ENCODE measurements at regions not wholly inside any gene's neighbourhood (a gene's known extent, or its start where the extent isn't known, plus 50 kb on each side); places are given as distances from the start of the nearest gene placed in this dataset.

DNA sequence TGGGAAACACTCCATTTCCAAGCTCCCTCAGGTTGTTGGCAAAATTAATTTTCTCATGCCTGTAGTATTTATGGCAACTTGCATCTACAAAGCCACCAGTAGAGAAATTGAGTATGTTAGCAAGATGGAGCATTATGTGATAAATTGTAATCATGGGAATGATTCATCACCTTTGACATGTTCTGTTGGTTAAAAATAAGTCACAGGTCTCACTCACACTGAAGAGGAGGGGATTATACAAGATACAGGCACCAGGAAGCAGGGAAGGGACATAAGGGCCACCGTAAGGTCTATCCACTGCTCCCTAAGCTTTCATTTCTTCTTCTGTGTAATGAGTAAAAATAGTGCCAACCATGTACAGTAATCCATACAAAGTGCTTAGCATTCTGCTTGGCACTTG is 313.0 kb downstream of the GBA3 start:
- no peak for DNase-seq

DNA sequence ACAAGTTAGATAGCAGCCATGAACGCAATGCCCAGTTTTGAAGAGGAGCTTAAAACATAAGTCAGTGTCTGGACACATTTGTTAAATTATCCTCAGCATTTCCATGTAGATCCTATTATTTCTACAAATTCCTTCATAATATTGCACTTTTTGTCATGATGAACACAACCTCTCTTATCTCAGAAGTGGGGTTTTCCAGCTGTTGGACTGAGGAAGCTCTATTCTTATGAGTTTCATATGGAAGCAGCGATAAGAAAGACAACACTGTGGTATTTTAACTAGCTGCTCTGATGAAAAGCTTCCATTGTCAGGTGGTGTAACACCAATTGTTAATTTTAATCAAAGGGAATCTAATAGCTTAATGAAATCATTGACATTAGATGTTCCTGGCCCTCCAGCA is 308.7 kb downstream of the GBA3 start:
- DNase-seq, result no peak

DNA sequence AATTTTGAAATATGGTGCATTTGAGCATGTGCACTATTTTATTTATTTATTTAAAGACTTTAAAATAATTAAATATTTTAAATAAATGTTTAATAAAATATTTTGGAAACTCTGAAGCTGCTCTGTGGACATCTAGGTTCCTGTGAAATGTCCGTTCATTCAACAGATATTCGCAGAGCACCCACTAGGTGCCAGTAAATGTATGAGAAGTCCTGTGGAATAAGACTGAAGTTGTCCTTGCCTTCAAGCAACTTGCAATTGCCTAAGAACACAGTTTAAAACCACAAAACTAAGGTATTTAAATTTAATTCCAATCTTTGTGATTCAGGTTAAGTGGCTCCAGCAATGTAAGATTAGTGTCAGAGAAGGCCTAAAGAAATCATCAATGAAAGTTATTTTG is 306.7 kb downstream of the GBA3 start:
- no peak for DNase-seq

DNA sequence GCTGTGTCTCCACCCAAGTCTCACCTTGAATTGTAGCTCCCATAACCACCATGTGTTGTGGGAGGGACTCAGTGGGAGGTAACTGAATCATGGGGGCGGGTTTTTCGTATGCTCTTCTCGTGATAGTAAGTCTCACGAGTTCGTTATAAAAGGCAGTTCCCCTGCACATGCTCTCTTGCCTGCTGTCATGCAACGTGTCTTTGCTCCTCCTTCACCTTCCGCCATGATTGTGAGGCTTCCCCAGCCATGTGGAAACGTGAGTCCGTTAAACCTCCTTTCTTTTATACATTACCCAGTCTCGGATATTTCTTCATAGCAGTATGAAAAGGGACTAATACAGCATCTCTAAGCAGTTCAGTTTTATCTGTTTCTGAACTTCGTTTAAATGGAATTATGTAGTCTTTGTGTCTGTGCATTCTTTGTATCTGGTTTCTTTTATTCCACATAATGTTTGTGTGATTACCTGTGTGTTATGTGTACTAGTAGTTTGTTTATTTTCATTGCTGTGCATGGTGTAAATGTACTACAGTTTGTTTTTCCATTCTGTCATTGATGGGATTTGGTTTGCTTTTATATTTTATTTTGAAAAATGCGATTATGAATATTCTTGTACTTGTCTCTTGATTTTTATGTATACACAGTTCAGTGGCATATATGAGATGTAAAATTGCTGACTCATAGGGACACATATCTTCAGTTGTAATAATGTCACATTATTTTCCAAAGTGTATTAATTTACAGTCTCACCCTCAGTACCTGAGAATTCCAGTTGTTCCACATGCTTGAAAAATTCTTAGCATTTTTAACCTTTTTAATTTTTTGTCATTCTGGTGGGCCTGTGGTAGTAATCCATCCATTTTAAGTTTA is 304.9 kb downstream of the GBA3 start:
- no peak for DNase-seq

DNA sequence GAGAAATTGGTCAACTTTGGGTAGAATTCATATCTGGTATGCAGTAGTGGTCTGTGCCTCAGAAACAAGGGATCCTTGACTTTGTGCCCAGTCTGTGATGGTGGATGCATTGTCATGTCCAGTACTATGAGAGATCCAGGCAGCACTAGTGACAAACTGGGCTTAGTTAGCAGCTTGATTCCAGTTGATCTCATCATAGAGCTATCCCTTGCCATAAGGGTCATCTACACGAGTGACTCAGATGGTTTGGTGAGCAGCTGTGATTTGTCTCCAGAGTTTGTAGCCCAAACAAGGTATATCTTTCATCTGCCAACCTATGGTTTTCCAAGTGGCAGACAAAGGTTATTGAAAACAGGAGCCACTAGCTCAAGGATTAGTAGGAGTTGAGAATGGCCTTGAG is 298.8 kb downstream of the GBA3 start:
- no peak for DNase-seq

DNA sequence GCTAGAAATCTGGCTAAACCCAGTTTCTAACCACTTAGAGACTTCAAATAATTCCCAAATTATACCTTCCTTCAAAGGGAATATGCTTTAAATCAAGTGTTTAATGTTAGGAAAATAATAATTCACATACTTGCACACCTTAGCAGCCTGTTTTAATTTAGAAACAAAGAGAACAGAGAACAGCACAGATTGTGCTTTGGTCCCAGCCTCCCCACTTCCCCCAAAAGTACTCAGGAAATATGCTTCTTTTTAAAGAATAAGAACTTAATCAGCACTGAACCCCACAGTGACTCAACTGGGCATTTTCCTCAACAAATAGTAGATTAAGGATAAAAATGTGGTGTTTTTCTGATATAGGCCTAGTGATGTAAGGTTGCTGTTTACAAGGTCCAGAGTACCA is 295.8 kb downstream of the GBA3 start:
- no peak for DNase-seq

DNA sequence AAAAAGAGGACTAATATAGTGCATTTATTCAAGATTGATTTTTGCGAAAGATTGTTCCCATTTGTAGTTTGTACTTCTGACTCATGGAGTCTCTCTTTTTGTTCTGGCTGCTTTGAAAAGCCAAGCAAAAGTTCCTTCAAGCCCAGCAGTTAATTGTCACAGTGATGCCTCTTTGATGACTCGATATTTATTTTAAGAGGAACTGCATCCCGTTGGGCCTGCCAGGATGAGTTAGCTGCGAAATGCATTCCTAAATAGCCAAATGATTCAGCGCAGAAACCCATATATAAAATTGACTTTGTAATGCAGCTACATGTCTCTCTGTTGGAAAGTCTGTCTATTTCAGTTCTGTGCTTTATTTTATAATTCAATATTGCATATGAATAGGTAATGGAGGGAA is 295.1 kb downstream of the GBA3 start:
- no peak for DNase-seq

DNA sequence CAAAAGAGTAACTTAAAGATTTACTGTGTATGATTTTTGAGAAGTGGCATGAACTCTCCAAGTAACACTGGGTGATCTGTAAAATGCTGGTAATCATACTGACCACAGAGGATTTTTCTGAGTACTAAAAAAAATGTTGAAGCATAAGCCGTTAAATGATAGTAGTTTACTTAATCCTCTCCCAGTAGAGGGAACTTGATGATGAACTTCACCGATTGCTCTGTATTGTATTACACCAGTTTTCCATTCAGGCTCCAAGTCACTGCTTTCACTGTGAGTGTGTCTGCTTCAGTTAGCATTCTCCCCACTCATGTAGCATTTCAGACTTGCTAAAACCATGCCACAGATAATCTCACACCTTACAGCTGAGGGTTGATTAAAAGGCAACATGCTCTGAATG is 294.1 kb downstream of the GBA3 start:
- no peak for DNase-seq

DNA sequence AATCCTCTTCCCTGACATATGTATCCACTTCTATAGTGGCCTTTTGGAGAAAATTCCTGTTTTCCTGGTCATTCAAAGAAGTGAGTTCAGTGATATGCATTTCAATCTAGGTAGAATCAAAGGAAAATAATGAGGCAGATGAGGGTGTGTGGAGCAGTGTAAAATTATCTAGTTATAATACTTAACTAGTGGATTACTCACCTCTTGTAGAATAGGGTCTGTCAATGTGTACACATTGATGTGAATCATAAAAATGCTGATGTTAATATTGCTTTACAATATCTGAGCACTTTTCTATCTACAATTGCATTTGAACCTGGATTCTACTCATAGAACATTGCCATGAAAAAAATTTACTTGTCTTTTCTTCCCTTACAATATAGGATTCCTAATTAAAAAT is 293.5 kb downstream of the GBA3 start:
- no peak for DNase-seq

DNA sequence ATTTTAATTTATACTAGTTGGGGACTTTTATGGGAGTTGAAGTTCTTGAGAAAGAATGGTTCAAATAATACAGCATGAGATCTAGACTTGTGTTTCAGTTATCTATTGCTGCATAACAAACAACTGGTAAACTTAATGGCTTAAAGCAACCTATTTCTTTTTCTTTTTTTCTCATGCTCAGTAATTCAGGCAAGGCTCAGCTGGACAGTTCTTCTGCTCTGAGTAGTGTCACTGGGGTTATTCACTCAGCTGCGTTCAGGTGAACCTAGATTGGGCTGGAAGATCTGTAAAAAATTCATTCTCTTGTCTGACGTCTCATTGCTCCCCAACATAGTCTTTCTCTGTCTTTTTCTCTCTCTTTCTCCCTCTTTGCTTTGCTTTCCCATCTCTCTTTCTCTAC is 291.7 kb downstream of the GBA3 start:
- DNase-seq, result no peak

DNA sequence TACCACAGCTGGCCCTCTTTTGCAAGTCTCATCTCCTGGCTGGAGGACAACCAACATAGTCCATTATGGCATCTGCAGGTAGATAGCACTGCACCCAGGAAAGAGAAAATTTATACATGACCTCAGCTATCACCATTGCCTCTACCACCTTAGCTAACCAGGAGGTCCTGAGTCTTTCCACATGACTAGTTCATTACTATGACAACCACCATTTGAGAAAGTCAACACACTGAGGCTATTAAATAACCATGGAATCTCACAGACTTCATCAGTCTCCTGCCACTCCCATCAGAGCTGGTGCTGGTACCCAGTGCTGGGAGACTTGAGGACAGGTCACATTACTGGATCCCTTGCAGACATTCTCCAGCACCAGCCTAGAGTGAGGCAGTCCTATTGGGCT is 285.9 kb downstream of the GBA3 start:
- DNase-seq, result no peak

DNA sequence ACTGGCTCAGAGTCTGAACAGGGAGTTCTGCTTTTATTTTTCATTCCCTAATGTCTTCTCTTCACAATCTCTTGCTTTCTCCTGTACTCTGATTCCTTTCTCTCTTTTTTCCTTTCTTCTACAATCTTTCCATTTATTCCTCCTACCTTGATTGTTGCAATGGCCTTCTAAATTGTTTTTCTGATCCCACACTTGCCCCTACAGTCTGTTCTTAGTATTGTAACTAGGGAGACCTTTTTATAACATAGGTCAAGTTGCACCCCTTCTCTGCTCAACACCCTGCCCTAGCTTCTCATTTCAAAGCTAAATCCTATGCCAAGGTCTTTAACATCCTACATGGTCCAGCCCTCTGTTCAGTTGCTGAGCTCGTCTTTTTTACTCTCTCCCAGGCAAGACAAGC is 277.9 kb downstream of the GBA3 start:
- DNase-seq, result no peak

DNA sequence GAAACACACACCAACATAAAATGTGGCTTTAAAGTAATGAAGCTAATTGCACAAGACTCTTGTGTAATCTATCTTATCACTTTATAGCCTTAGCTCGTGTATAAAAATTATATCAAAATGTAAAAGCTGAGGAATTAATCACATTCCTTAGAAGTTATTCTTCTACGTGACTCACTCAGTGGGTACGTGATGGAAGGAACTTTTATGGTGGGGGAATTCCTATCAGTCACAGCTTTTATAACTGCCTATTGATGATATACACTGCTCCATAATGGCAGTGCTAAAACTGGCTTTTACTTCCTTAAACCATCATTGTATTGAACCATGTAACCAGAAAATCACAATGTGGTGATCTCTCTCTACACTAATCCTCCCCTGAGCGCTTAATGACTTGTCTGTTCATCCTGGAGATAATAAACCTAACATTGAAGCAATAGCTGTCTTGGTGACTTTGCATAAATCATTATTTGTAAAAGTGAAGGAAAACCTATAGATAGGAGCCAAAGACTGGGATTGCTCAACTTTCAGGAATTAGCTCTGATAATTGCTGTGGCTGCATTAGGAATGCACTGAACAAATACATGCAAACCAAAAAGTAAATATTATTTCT is 276.7 kb downstream of the GBA3 start:
- no peak for DNase-seq

DNA sequence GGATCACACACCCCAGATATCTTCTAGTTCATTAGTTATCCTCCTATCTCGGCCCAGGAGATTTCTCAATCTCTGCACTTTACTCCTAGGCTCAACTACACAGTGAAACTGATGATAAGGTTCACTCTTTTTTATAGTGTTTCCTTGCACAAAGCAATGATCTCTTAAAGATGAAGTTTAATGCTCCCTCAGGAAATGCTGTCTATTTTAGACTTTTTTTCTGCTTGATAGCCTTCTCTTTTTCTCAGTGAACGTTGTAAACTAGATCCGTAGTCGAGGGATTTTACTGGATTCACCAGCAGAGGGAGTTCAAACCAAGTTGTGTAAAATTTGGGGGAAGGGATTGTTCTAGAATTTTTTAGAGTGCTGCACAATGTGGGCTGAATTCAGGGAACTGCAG is 269.6 kb downstream of the GBA3 start:
- no peak for DNase-seq

DNA sequence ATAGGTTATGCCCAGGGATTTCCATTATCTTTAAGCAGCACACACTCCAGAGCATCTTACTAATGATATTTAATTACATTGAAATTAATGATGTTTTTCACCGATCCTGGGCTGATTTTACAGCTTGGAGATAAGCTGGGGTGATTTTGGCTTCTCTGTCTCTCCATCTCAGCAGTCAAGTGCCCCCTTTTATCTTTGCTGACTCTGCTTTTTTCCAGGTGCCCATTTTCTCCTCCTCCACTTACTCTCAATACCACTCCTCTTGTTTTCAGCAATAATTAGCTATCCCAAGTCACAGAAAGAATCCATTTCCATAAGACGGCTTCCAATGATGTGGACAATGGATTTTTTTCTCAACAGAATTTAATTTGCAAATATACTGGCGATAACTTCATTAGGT is 266.7 kb downstream of the GBA3 start:
- DNase-seq, result no peak

DNA sequence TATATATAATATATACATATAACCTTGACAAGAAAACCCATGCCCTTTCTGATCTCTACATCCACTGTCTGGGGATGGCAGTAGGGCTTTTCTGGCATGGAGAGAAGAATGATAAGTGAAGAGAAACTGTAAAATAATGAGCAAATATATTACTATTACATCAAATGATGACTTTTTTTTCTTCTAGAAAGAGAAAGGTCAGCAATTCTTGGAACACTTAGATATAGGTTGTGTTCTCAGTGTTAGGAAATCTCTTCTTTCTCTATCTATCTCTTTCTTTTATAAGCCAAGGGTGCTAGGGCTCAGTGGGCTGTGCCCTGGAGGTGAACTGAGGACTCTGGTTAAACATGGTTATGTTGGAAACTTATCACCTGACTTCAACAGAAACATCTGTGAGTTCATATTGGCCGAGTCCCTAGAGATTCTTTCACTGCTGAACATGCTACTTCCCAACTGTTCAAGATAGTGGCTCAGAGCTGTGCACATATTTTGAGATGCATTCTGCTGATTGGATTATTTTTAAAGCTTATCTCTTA is 265.1 kb downstream of the GBA3 start:
- DNase-seq, result no peak

DNA sequence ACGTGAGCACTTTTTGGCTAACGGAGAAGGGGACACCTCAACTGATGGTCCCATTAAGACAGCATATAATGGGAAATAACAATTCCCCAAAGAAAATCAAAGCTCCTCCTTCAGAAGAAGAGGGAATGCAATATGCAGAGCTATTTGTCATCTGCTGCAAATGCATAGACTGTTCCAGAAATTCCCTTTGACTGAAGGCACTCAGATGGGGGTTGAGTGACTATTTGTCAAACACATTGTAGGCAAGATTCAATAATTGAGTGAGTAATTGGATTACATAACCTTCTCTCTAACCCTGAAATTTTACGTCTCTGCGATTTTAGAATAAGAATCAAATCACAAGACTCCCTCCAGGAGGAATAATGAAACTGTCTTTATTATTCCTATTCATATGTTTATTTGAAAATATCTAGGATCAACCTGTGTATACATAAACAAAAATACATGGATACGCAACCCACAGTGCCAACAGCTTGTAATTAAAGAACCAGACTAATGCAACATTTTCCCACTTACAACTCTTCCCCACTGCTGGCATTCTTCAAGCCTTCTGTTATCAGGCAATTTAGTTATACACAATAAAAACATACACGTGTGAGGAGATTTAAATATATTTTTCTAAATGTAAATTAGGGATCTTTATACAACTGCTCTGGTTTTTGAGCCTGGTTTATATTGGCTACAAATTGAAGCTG is 256.6 kb downstream of the GBA3 start:
- no peak for DNase-seq

DNA sequence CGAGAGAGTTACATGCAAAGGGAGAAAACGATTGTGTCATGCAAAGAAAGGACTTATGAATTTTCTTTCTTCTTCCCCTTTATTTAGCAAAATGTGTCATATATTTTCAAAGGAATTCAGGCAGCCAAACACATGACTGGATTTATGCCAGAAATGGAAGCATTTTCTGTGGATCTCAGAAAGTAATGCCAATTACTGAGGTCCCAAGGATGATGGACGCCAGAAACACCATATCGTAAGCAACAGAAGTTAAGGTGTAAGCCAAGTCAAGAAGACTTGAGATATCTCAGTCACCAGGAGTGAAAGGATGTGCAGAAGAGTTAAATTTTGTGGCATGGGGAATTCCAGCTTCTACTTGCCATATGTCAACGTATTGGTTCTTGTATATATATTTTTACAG is 255.1 kb downstream of the GBA3 start:
- DNase-seq, result no peak

DNA sequence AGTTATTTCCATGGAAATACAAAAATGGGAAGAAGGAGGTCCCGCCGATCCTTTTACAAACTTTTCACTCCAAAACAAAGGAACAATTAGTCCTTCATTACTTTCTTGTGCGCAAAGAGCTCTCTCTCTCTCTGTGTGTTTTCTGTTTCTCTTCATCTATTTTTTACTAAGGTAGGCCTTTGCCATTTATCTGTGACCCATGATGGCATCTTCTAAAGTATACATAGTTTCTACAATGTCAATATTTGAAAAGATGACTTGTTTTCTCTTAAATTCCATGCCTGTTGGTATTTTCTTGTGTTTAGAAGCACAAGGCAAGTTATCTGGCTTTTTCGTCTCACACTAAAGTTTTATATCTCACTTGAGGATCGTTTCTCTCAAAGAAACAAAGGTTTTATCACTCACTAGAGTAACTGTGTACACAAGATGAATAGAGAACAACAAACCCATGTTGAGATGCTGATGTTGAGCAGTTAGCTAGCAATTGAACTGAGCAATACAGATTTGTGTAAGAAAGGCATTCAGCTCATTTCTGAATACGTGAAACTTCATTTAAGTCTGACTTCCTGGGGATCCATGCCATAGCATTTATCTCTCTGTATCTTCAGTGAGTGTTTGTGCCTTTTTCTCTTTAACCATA is 250.3 kb downstream of the GBA3 start:
- no peak for DNase-seq

DNA sequence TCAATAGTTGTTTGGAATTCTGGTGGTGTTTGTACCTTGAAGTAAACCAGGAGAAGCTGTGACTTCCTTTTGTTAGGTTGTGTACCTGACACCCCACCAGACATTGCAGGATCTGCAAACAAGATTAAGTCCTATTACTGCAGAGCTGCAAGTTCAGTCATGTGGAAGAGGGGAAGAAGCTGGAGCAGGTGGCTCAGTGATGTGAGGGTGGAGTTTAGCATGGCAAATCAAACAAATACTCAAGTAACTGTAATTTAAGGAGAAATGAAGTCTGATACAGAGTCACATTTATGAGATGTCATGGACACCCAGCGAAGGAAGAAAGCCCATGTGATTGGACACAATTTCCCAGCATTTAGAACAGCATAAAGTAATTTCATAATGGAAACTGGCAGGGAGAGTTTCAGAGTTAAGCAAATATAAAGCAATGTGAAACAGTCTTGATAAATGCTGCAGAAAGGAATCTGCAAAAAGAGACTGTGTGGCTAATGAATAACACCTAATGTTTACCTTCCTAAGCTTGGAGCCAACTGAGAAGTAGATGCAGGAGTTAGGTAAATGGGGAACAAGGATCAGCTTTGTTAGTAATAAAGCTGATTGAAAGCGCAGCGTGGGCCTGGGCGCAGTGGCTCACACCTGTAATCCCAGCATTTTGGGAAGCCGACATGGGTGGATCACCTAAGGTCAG is 249.1 kb downstream of the GBA3 start:
- DNase-seq, result no peak

DNA sequence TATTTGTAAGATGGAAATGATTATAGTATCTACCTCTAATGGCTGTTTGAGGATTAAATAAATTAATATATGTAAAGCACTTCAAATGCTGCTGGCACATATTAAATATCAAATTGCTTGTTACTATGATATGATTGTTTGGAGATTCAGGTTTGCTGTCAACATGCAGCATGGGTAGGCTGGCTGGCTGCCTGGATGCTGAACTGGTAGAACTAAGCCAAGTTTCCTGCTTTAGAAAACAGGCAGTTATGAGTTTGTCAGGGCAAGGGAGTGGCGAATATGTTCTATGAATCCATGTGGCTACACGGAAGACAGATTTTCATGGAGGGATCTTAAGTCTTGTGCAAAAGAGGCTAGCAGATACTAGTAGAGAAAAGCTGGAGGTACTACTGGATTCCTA is 239.6 kb downstream of the GBA3 start:
- no peak for DNase-seq

DNA sequence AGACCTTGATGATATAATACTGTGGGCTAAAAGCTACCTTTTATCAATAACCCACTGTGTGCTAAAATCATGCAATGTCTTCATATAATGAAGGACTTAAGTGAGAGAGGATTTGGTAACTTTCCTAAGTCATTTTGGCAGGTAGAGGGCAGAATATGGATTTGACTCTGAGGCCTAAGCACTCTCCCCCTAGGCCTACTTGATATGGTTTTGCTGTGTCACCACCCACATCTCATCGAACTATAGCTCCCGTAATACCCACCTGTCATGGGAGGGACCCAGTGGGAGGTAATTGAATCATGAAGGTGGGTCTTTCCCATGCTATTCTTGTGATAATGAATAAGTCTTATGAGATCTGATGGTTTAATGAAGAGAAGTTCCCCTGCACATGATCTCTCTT is 229.7 kb downstream of the GBA3 start:
- no peak for DNase-seq

DNA sequence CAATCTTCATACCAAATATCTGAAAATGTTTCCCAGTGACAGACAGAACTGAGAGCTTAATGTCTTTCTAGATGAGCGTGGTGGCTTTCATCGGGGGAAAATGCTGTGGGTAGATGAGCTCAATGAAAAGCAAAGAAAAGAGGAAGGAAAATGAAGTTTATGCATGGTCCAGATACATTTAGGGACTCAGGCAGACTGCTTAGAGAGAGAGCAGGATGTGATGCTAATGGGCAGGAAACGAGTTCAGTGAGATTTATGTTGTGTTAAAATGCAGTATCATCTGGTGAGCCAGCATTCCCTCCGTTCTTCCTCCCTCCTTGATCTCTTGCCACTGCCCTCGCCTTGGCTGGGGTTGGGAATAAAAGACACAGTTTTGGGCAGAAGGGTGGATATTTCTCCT is 229.2 kb downstream of the GBA3 start:
- DNase-seq, result no peak
